ENCODE measurements at regions not wholly inside any gene's neighbourhood (a gene's known extent, or its start where the extent isn't known, plus 50 kb on each side); places are given as distances from the start of the nearest gene placed in this dataset.
A peak's percentile ranks its signal among the peaks of the same experiment; 100 is the strongest.

GRCh38 chr1:9428601-9429341, 110.5 kb upstream of the SLC25A33 start:
- TF ChIP-seq EP300 (IDR thresholded peaks at IDR 0.05) (no peak), POLR2AphosphoS5 (IDR thresholded peaks at IDR 0.05) (peak; percentile 97 to 99), POLR2A (IDR thresholded peaks at IDR 0.05; ENCODE audit: low read depth) (no peak), CTCF (IDR thresholded peaks at IDR 0.05) (peak; percentile 10 to 44 (median 12))
- peak; percentile 100 for DNase-seq (ENCODE audit: extremely low spot score)
- Histone ChIP-seq H3K36me3 (no peaks in the 10 kb centered on the region), H3K4me1 (peaks cover 6 to 16% (median 14%) of the 10 kb centered on the region in 4 donors), H3K27ac (replicated peaks in 1 of 4) (peak overlapping the region; percentile 83 to 91 (median 89)), H3K27me3 (no peaks in the 10 kb centered on the region), H3K9me3 (no peaks in the 10 kb centered on the region), H3K4me3 (peak overlapping the region; percentile 55 to 66 (median 62))
- intact Hi-C loops (cut with DNase I): no loop called here
- WGBS: 5% methylated on average over 26 of the region's 48 CpGs

DNA sequence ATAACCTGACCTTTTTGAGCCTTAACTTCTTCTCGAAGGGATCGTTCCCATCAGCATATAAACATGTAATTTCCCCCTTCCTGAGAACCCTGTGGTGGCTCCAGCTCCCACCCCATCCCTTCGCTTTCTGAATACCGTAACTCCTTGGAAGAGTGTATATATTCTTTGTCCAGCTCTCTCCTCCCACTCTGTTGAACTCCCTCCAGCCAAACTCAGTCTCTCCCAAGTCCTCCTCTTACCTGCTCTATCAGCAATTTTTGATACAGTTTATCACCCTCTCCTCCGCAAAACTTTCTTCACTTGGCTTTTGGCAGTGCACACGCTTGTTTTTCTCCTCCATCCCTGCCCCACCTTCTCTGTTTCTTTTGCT, 109.9 kb upstream of the SLC25A33 start:
- no peak for DNase-seq (ENCODE audit: extremely low spot score)
- Histone ChIP-seq H3K4me1 (peaks cover 6 to 16% (median 14%) of the 10 kb centered on the region in 4 donors), H3K4me3 (peak overlapping the region; percentile 55 to 66 (median 62)), H3K36me3 (no peaks in the 10 kb centered on the region), H3K9me3 (no peaks in the 10 kb centered on the region), H3K27me3 (no peaks in the 10 kb centered on the region), H3K27ac (replicated peaks in 1 of 4) (peak overlapping the region; percentile 83 to 91 (median 89))
- 22% methylated on average over 6 of the region's 6 CpGs for WGBS
- TF ChIP-seq EP300 (IDR thresholded peaks at IDR 0.05) (no peak), POLR2A (IDR thresholded peaks at IDR 0.05; ENCODE audit: low read depth) (no peak), POLR2AphosphoS5 (IDR thresholded peaks at IDR 0.05) (no peak), CTCF (IDR thresholded peaks at IDR 0.05) (no peak)
- intact Hi-C loops (cut with DNase I): no loop called here

GRCh38 chr1:9434247-9435152, 104.8 kb upstream of the SLC25A33 start:
- no peaks in the 10 kb centered on the region for H3K9me3 ChIP-seq
- H3K27ac ChIP-seq (replicated peaks in 1 of 4): peak overlapping the region in 2 of 4 donors; percentile 7 to 27
- intact Hi-C loops (cut with DNase I): no loop called here
- no peaks in the 10 kb centered on the region for H3K36me3 ChIP-seq
- WGBS: 75% methylated on average over 11 of the region's 11 CpGs
- H3K4me1 ChIP-seq: peaks cover 12 to 43% (median 29%) of the 10 kb centered on the region in 4 donors
- no peak for DNase-seq (ENCODE audit: extremely low spot score)
- no peak overlapping the region for H3K4me3 ChIP-seq
- no peaks in the 10 kb centered on the region for H3K27me3 ChIP-seq
- no peak for TF ChIP-seq POLR2AphosphoS5 (IDR thresholded peaks at IDR 0.05)
- no peak for TF ChIP-seq CTCF (IDR thresholded peaks at IDR 0.05)

DNA sequence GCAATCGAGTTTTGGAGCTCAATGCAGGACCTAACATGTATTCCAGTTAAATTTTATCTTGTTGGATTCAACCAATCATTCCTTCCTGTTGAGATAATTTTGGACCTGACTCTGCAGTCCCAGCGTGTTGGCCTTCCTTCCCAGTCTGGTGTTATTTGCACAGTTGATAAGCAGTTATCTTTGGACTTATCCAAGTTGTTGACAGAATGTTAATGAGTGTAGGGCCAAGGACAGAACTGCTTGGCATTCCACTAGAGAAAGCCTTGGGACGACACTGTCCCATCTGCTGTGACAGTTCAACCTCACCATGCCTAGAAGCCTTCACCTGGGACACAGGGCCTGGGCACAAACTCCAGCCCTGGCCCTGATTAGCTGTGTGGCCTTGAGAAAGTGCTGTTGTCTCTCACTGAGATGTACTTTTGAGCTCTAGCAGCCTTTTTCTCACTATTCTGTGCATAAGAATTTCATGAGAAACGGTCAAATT, 104.1 kb upstream of the SLC25A33 start:
- Histone ChIP-seq H3K27ac (replicated peaks in 1 of 4) (peak overlapping the region in 1 of 4 donors; percentile 18), H3K9me3 (no peaks in the 10 kb centered on the region), H3K36me3 (no peaks in the 10 kb centered on the region), H3K4me3 (no peak overlapping the region), H3K27me3 (no peaks in the 10 kb centered on the region), H3K4me1 (peaks cover 10 to 41% (median 28%) of the 10 kb centered on the region in 4 donors)
- intact Hi-C loops (cut with DNase I): no loop called here
- 49% methylated on average over 4 of the region's 4 CpGs for WGBS
- TF ChIP-seq POLR2A (IDR thresholded peaks at IDR 0.05; ENCODE audit: low read depth) (no peak), CTCF (IDR thresholded peaks at IDR 0.05) (no peak), POLR2AphosphoS5 (IDR thresholded peaks at IDR 0.05) (no peak), EP300 (IDR thresholded peaks at IDR 0.05) (no peak)
- DNase-seq (ENCODE audit: extremely low spot score): no peak

All from esophagus muscularis mucosa (tissue), 4 donors.